Activated naive CD8-positive, alpha-beta T cell treated with anti-CD3 and anti-CD28 coated beads, Interleukin-2, amount 50 U/mL, for 24 hours (primary cell): ENCODE measurements at regions not wholly inside any gene's neighbourhood (a gene's known extent, or its start where the extent isn't known, plus 50 kb on each side); places are given as distances from the start of the nearest gene placed in this dataset.
"Not testable (repeated sequence)": the region's sequence is repeated elsewhere in the genome, so short reads cannot be mapped to it uniquely, and the experiment has no call there.

Source experiments
- ATAC-seq: fragments of 150-1000 bp; cut with Tn5 transposase; one replicate; pipeline ENCODE4 v1.10.0; 2021
- DNase-seq: peaks from one replicate; pipeline ENCODE4 v3.0.0; 2021
- H3K27ac Mint-ChIP-seq: one replicate; pipeline ENCODE4 v1.8.0; 2021; ENCODE audit warnings: mild to moderate bottlenecking, mixed read lengths
- H3K27me3 Mint-ChIP-seq: one replicate; pipeline ENCODE4 v1.8.0; 2021; ENCODE audit warnings: mixed read lengths
- H3K36me3 Mint-ChIP-seq: one replicate; pipeline ENCODE4 v1.8.0; 2021; ENCODE audit warnings: low read depth, mixed read lengths
- H3K4me1 Mint-ChIP-seq: one replicate; pipeline ENCODE4 v1.8.0; 2021; ENCODE audit warnings: mixed read lengths
- H3K4me3 Mint-ChIP-seq: one replicate; pipeline ENCODE4 v1.8.0; 2021; ENCODE audit warnings: mild to moderate bottlenecking, moderate library complexity, mixed read lengths
- H3K9me3 Mint-ChIP-seq: one replicate; pipeline ENCODE4 v1.8.0; 2021; ENCODE audit warnings: mixed read lengths

DNA sequence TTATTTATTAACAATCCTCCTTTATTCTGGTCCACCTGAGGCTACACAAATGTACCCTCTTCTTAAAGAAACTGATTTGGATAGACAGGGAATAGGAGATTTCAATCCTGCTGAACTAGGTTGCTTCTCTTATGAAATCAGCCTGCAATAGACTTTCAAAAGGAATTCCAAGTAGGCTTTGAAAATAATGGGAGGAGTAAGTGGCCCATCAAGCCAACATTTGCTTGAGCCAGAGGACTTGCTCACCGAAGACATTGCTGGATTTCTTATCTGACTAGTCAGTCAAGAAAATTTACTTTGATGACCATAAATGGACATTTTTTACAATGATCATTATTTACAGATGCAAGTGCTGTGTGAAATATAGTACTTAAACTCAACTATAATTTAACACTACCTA is 82.8 kb upstream of the RASSF8 start:
- no peaks in the 10 kb centered on the region for H3K36me3 Mint-ChIP-seq
- peaks cover 1% of the 10 kb centered on the region for H3K27me3 Mint-ChIP-seq
- no peaks in the 10 kb centered on the region for H3K4me1 Mint-ChIP-seq
- H3K9me3 Mint-ChIP-seq, result no peaks in the 10 kb centered on the region
- DNase-seq, result no peak
- ATAC-seq, result no peak
- no peak overlapping the region for H3K4me3 Mint-ChIP-seq
- no peak overlapping the region for H3K27ac Mint-ChIP-seq

DNA sequence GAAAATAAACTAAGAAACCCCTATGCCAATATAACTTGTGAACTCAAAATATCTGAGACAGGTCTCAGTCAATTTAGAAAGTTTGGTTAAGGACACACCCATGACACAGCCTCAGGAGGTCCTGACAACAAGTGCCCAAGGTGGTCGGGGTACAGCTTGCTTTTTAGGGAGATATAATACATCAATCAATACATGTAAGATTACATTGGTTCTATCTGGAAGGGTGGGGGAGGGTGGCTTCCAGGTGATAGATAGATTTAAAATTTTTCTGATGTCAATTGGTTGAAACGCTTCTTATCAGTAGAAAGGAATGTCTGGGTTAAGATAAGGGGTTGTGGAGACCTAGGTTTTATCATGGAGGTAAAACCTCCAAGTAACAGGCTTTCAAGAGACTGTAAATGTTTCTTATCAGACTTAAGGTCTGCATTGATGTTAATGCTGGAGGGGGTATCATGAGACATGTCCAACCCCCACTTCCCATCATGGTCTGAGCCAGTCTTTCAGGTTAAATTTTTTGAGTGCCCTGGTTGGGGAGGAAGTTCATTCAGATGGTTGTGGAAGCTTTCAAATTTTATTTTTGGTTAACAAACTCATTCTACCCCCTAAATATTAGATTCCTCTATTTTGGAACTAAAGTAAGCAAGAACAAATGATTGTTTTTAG is 82.0 kb upstream of the RASSF8 start:
- H3K4me3 Mint-ChIP-seq, result no peak overlapping the region
- ATAC-seq (no peak), DNase-seq (no peak)
- H3K36me3 Mint-ChIP-seq, result no peaks in the 10 kb centered on the region
- no peak overlapping the region for H3K27ac Mint-ChIP-seq
- no peaks in the 10 kb centered on the region for H3K9me3 Mint-ChIP-seq
- no peaks in the 10 kb centered on the region for H3K4me1 Mint-ChIP-seq
- peaks cover 1% of the 10 kb centered on the region for H3K27me3 Mint-ChIP-seq

DNA sequence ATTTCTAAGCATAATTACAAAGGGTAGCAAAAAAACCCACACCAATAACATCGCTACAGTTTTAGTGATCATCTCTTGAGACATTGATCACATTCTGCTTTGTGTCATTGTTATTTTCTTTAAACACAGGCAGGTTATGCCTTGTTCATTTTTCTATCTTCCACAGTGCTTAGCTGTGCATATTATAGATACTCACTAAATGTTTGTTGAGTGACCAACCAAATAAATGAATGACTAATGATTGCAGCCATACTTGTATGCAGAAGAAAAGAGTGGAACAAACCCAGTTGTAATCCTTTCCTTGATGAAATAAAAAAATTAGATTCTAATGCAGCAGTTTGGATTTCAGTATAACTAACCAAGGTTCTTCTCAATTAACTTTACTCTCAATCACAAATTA is 81.0 kb upstream of the RASSF8 start:
- ATAC-seq (no peak), DNase-seq (no peak)
- Mint-ChIP-seq H3K9me3 (no peaks in the 10 kb centered on the region), H3K4me1 (no peaks in the 10 kb centered on the region), H3K4me3 (no peak overlapping the region), H3K36me3 (no peaks in the 10 kb centered on the region), H3K27me3 (peaks cover 1% of the 10 kb centered on the region), H3K27ac (no peak overlapping the region)

DNA sequence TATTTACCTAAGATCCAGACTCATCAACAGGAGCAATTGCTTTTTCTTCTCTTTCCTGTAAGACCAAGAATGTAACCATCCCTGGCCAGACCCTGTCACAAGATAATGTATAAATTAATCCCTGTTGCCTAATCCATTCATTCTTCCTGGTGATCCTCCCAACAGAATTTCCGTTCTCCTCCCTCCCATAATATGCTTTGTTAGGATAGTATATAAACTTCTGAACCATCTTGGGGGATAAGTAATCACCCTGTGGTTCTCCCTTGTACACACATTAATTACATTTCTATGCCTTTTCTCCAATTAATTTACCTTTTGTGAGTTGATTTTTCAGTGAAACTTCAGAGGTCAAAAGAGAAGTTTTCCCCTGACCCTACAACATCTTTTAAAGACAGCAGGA is 76.2 kb upstream of the RASSF8 start:
- Mint-ChIP-seq H3K4me3 (no peak overlapping the region), H3K27me3 (peaks cover 1% of the 10 kb centered on the region), H3K4me1 (no peaks in the 10 kb centered on the region), H3K27ac (no peak overlapping the region), H3K36me3 (no peaks in the 10 kb centered on the region), H3K9me3 (no peaks in the 10 kb centered on the region)
- ATAC-seq (no peak), DNase-seq (no peak)

DNA sequence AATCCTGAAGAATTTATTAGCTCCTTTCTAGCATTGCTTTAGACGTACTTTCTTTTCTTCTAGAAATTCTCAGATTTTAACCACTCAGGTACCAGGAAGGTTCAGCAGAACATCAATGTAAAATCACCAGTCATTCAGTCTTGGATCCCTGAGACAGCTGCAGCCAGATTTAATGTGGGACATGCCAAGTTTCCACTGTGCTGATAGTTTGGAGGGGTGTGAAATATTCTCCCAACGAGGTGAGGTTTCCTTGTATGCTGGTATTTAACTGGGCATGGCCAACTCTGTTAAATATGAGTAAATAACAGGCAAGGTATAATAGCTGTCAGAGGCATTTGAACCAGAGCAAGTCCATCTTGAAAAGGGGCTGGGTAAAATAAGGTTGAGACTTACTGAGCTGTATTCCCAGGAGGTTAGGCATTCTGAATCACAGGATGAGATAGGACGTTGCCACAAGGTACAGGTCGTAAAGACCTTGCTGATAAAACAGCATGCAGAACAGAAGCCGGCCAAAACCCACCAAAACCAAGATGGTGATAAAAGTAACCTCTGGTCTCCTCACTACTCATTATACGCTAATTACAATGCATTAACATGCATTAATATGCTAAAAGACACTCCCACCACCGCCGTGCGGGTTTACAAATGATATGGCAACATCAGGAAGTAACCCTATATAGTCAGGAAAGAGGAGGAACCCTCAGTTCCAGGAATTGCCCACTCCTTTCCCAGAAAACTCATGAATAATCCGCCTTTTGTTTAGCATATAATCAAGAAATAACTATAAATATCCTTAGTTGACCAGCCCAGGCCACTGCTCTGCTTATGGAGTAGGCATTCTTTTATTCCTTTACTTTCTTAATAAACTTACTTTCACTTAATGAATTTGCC is 75.2 kb upstream of the RASSF8 start:
- H3K9me3 Mint-ChIP-seq, result no peaks in the 10 kb centered on the region
- ATAC-seq, result no peak
- no peak overlapping the region for H3K4me3 Mint-ChIP-seq
- H3K36me3 Mint-ChIP-seq, result no peaks in the 10 kb centered on the region
- no peak overlapping the region for H3K27ac Mint-ChIP-seq
- H3K4me1 Mint-ChIP-seq, result no peaks in the 10 kb centered on the region
- DNase-seq, result no peak
- peaks cover 1% of the 10 kb centered on the region for H3K27me3 Mint-ChIP-seq

DNA sequence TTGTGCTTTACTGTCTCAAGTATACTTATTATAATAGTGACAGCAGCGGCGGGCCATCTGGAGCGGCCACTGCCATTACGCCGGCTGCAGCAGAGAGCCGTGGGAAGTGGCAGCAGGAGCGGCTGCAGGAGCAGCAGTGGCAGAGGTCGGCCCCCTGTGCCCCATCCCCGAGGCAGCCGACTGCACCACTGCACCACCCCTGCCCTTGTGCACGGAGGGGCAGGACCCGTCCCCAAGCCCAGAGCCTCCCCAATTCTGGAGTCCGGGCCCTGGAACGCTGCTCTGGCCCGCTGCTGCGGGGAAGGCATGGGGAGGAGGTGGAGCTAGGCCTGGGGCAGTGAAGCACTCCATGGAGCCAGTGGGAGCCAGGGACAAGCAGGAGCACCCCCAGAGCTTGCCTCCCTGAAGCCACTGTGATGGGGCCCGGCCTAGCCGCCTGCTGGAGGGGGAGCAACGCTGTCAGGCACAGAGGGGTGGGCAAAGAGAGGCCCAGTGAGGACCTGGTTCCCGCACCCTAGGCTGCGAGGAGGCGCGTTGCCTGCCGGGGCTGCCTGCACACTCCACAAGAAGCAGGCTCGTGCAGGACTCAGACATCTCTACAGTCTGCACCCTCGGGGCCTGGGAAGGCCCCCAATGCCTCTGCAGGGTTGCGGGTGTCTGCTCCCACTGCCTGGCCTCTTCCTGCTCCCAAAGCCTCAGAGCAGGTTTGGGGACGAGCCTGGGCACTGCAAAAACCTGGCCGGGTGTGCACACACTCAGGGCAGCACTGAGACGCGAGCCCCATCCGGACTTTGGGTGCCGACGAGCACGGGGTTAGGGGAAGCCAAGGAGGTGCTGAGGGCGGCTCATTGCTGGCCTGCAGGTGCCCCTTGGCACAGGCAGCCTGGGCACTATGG is 74.2 kb upstream of the RASSF8 start:
- Mint-ChIP-seq H3K27ac (no peak overlapping the region), H3K27me3 (no peaks in the 10 kb centered on the region), H3K4me1 (no peaks in the 10 kb centered on the region), H3K9me3 (no peaks in the 10 kb centered on the region), H3K4me3 (no peak overlapping the region), H3K36me3 (no peaks in the 10 kb centered on the region)
- DNase-seq (no peak), ATAC-seq (peak; percentile 33)

DNA sequence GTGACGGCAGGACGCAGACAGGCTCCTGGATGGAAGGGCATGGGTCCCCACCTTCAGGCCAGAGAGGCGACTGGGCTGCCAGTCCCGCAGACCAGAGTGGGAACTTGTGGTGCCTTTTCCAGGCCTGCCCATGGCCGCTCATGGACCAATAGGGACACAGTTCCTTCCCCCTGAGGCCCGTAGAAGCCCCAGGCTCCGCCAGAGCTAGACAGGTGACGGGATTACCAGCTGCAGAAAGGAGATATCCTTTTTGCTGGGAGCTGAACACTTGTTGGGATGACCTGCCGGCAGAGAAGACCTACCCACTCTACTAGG is 73.6 kb upstream of the RASSF8 start:
- ATAC-seq, result no peak
- no peak for DNase-seq
- no peak overlapping the region for H3K27ac Mint-ChIP-seq
- no peaks in the 10 kb centered on the region for H3K27me3 Mint-ChIP-seq
- no peak overlapping the region for H3K4me3 Mint-ChIP-seq
- H3K36me3 Mint-ChIP-seq, result no peaks in the 10 kb centered on the region
- no peaks in the 10 kb centered on the region for H3K4me1 Mint-ChIP-seq
- H3K9me3 Mint-ChIP-seq, result no peaks in the 10 kb centered on the region

DNA sequence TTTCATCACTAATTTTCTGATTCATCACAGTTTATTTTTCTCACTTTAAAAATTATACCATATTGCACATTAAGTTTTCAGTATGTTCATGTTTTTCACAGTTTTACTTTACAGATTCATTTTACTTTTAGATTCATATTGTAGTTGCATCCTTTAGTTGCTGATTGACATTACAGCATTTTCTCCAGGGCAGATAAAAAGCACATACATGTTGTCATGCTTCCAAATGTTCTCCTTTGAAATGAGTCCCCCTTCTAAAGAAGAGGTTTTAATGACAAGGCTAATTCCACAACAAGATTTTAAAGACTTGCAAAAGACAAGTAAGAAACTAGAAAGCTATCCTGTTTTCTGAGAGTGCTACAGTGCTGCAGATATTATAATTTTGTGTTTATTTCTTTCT is 72.1 kb upstream of the RASSF8 start:
- Mint-ChIP-seq H3K36me3 (no peaks in the 10 kb centered on the region), H3K9me3 (no peaks in the 10 kb centered on the region), H3K4me1 (no peaks in the 10 kb centered on the region), H3K27me3 (no peaks in the 10 kb centered on the region), H3K27ac (no peak overlapping the region), H3K4me3 (no peak overlapping the region)
- no peak for ATAC-seq
- DNase-seq, result no peak

DNA sequence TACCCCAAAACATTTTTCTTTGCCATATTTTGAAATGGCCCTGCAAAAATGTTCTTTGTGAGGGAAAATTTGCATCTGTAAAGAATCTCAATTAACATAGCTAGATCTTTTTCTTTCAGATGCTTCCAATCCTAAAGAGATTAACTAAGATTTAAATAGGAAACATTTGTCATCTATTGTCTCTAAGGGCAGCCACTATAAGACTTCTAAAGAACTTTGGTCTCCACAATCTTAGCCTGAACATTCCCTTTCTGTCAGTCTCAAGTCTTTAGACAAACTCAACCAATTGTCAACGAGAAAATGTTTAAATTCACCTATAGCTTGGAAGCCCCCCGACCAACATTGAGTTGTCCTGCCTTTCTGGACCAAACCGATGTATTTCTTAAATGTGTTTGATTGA is 71.1 kb upstream of the RASSF8 start:
- H3K27me3 Mint-ChIP-seq, result no peaks in the 10 kb centered on the region
- no peaks in the 10 kb centered on the region for H3K4me1 Mint-ChIP-seq
- H3K4me3 Mint-ChIP-seq, result no peak overlapping the region
- ATAC-seq (no peak), DNase-seq (no peak)
- H3K9me3 Mint-ChIP-seq, result no peaks in the 10 kb centered on the region
- H3K36me3 Mint-ChIP-seq, result no peaks in the 10 kb centered on the region
- no peak overlapping the region for H3K27ac Mint-ChIP-seq

DNA sequence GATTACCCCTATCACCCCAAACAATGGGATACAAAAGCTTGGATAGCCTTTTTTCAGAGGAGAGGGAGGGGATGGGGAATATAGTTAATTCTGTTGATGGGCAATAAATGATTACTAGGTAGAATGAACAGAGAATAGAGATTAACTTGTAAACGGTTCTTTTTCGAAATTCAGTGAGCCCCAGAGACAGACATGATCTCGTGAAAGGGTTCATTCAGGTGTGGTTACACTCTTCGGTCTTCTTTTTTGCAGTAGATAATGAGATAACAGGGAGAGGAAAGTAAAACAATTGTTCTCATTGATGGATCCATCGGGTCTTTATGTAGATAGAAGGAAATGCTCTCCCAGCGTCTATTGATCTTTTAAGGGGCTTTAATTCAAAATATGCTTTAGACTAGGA is 69.3 kb upstream of the RASSF8 start:
- Mint-ChIP-seq H3K4me1 (no peaks in the 10 kb centered on the region), H3K4me3 (no peak overlapping the region), H3K36me3 (no peaks in the 10 kb centered on the region), H3K27ac (no peak overlapping the region), H3K27me3 (no peaks in the 10 kb centered on the region), H3K9me3 (no peaks in the 10 kb centered on the region)
- no peak for DNase-seq
- ATAC-seq, result no peak

DNA sequence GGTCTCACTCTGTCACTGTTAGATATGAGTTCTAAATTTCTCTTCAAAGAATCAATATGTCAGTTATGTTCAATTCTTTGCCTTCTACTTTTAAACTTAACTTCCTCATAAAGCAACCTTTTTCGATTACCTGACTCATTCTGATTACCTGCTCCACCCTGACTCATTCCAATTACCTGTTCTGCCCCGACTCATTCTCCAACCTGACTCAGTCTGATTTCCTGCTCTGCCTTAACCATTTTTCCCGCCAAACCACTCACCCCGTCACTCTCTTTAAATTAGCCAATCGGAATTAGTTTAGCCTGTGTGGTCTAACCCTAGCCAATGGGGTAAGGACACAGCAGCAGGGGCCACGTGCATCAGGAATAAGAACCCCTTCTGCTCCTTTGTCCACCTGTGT is 67.4 kb upstream of the RASSF8 start:
- H3K27ac Mint-ChIP-seq, H3K27me3 Mint-ChIP-seq, DNase-seq, H3K36me3 Mint-ChIP-seq, H3K9me3 Mint-ChIP-seq, H3K4me3 Mint-ChIP-seq, H3K4me1 Mint-ChIP-seq, ATAC-seq: not testable (repeated sequence)

DNA sequence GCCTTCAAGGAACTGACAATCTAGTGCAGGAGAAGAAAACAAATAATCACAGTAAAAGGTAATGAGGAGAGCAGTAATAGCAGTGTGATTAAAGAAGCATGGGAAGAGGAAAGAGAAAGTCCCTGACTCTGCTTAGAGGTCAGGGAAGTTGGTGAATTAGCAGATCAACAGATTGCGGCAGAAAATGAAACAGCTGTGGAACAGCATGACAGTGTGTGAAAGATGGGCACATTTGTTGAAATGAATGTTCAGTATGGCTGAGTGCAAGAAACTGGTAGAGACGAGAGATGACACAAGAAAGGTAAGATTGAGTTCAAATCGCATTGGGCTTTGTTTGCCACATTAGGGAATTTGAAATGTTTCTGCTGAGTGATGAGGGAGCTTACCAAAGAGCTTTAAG is 63.7 kb upstream of the RASSF8 start:
- no peaks in the 10 kb centered on the region for H3K27me3 Mint-ChIP-seq
- H3K4me1 Mint-ChIP-seq, result no peaks in the 10 kb centered on the region
- H3K27ac Mint-ChIP-seq, result no peak overlapping the region
- H3K4me3 Mint-ChIP-seq, result no peak overlapping the region
- no peaks in the 10 kb centered on the region for H3K36me3 Mint-ChIP-seq
- ATAC-seq (no peak), DNase-seq (no peak)
- no peaks in the 10 kb centered on the region for H3K9me3 Mint-ChIP-seq

DNA sequence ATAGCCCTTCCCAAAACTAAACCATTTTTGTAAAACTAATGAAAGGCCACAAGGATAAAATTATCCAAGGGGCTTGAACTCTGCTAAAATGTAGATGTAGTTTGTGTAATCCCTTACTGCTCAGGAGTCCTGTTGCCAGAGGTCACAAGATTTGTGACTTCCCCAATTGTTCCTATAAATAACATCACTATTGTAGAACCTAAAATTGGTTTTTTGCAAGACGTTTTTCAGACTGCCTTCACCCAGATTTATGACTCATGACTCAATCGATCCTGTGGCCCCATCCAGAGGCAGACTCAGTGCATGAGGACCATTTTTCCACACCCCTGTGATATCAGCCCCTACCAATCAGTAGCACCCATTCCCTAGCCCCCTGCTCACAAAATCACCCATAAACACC is 61.5 kb upstream of the RASSF8 start:
- H3K27ac Mint-ChIP-seq, result no peak overlapping the region
- no peak for ATAC-seq
- no peaks in the 10 kb centered on the region for H3K9me3 Mint-ChIP-seq
- H3K4me1 Mint-ChIP-seq, result no peaks in the 10 kb centered on the region
- DNase-seq, result no peak
- no peaks in the 10 kb centered on the region for H3K36me3 Mint-ChIP-seq
- no peak overlapping the region for H3K4me3 Mint-ChIP-seq
- H3K27me3 Mint-ChIP-seq, result no peaks in the 10 kb centered on the region

DNA sequence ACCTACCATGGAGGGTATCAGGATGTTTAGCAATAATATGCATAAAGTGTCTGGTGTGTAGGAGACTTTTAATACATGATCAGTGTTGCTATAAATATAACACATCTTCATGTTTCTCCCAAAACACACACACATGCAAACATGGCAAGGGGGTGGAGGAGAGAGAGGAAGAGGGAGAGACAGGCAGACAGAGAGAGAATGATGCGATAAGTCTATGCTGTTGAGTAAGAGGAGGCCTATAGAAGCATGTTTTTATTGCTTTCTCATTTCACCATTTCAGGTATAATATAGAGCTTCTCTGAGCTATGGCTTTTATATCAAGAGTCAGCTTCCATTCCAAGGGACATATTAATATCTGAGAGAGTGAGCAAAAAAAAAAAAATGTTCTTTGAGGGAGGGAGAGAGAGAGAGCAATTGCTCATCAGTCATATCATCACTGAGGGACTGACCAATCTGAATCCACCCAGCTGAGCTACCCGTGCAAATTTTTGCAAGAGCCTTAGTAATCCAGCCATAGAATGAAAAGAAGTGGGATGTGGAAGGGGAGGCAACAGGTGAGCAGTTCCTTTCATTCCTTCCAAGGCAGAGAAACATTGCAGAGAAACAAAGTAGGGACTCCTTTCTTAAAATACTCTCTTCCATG is 54.8 kb upstream of the RASSF8 start:
- ATAC-seq (no peak), DNase-seq (no peak)
- no peaks in the 10 kb centered on the region for H3K36me3 Mint-ChIP-seq
- no peaks in the 10 kb centered on the region for H3K4me1 Mint-ChIP-seq
- H3K27me3 Mint-ChIP-seq, result no peaks in the 10 kb centered on the region
- no peak overlapping the region for H3K4me3 Mint-ChIP-seq
- H3K9me3 Mint-ChIP-seq, result no peaks in the 10 kb centered on the region
- H3K27ac Mint-ChIP-seq, result no peak overlapping the region
